Type B pancreatic cell (in vitro differentiated cells): ENCODE measurements at regions not wholly inside any gene's neighbourhood (a gene's known extent, or its start where the extent isn't known, plus 50 kb on each side); places are given as distances from the start of the nearest gene placed in this dataset.

Source experiments
- DNase-seq: peaks from one replicate; pipeline ENCODE4 v3.0.0; 2021; ENCODE audit warnings: mixed read lengths; ENCODE audit not compliant: unreplicated experiment; ENCODE audit errors: extremely low spot score
- H3K27ac Mint-ChIP-seq: 2 replicates; pipeline ENCODE4 v1.8.0; 2021; ENCODE audit warnings: mild to moderate bottlenecking, mixed read lengths
- H3K27me3 Mint-ChIP-seq: 2 replicates; pipeline ENCODE4 v1.8.0; 2021; ENCODE audit warnings: mixed read lengths
- H3K36me3 Mint-ChIP-seq: 2 replicates; pipeline ENCODE4 v1.8.0; 2021; ENCODE audit warnings: mixed read lengths
- H3K4me1 Mint-ChIP-seq: one replicate; pipeline ENCODE4 v1.8.0; 2021; ENCODE audit warnings: mixed read lengths; ENCODE audit not compliant: unreplicated experiment
- H3K4me3 Mint-ChIP-seq: 2 replicates; pipeline ENCODE4 v1.8.0; 2021; ENCODE audit warnings: mild to moderate bottlenecking, mixed read lengths
- H3K9me3 Mint-ChIP-seq: 2 replicates; pipeline ENCODE4 v1.8.0; 2021; ENCODE audit warnings: mixed read lengths
- TF ChIP-seq, protein P1 (sequence below): fragments of 200-600 bp; sonication (generic); conservative IDR thresholded peaks from 2 replicates; pipeline ENCODE4 v1.5.0; 2021; ENCODE audit warnings: antibody characterized with exemption, mild to moderate bottlenecking

DNA sequence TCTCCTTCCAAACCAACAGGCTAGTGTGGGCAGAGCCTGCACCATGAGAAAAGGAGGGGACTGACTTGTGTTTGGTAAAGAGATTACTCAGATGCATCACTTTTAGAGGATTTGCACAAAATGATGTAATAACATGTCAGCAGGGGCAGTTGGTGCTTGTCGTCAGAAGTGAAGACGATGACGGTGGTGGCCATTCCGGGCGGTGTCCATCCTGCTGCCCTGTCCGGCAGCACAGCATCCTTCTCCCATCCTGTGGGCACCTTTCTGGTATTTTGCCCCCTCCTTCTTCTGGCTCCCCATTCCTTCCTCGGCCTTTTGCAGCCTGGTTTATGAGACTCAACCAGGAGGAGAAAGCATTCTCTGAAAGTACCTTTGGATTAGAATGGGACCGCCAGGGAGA is 160.1 kb downstream of the TEX29 start:
- H3K4me3 Mint-ChIP-seq: no peak overlapping the region
- peaks cover 22% of the 10 kb centered on the region for H3K27me3 Mint-ChIP-seq
- no peak overlapping the region for H3K27ac Mint-ChIP-seq
- TF ChIP-seq, protein P1, sequence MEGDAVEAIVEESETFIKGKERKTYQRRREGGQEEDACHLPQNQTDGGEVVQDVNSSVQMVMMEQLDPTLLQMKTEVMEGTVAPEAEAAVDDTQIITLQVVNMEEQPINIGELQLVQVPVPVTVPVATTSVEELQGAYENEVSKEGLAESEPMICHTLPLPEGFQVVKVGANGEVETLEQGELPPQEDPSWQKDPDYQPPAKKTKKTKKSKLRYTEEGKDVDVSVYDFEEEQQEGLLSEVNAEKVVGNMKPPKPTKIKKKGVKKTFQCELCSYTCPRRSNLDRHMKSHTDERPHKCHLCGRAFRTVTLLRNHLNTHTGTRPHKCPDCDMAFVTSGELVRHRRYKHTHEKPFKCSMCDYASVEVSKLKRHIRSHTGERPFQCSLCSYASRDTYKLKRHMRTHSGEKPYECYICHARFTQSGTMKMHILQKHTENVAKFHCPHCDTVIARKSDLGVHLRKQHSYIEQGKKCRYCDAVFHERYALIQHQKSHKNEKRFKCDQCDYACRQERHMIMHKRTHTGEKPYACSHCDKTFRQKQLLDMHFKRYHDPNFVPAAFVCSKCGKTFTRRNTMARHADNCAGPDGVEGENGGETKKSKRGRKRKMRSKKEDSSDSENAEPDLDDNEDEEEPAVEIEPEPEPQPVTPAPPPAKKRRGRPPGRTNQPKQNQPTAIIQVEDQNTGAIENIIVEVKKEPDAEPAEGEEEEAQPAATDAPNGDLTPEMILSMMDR: no peak
- no peaks in the 10 kb centered on the region for H3K36me3 Mint-ChIP-seq
- H3K4me1 Mint-ChIP-seq: no peaks in the 10 kb centered on the region
- DNase-seq: peak; percentile 47
- H3K9me3 Mint-ChIP-seq: no peaks in the 10 kb centered on the region

DNA sequence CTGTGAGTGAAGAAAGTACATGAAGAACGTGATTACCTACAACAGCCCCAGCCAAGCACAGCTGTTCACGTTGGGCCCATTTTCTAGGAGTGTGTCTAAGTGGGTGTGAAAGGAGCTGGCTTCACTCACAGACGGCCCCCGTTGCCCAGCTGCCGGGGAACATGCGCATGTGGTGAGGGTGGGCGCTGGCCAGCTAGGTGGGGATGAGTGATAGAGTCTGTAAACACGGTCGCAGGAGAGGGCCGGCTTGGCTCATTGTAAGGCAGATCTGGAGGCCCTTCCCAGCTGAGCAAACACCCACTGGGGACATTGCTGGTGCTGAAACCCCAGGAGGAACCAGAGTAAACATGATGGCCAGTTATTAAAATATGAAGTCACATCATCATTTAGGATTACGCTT is 160.5 kb downstream of the TEX29 start:
- peak; percentile 43 for DNase-seq
- peaks cover 18% of the 10 kb centered on the region for H3K27me3 Mint-ChIP-seq
- H3K36me3 Mint-ChIP-seq: no peaks in the 10 kb centered on the region
- H3K4me3 Mint-ChIP-seq: no peak overlapping the region
- no peaks in the 10 kb centered on the region for H3K4me1 Mint-ChIP-seq
- H3K9me3 Mint-ChIP-seq: no peaks in the 10 kb centered on the region
- TF ChIP-seq, protein P1: no peak
- no peak overlapping the region for H3K27ac Mint-ChIP-seq

GRCh38 chr13:111482126-111482525 is 161.7 kb downstream of the TEX29 start:
- no peaks in the 10 kb centered on the region for H3K9me3 Mint-ChIP-seq
- no peaks in the 10 kb centered on the region for H3K4me1 Mint-ChIP-seq
- peaks cover 18% of the 10 kb centered on the region for H3K27me3 Mint-ChIP-seq
- no peak overlapping the region for H3K4me3 Mint-ChIP-seq
- TF ChIP-seq, protein P1: no peak
- H3K27ac Mint-ChIP-seq: no peak overlapping the region
- H3K36me3 Mint-ChIP-seq: no peaks in the 10 kb centered on the region
- DNase-seq: no peak

DNA sequence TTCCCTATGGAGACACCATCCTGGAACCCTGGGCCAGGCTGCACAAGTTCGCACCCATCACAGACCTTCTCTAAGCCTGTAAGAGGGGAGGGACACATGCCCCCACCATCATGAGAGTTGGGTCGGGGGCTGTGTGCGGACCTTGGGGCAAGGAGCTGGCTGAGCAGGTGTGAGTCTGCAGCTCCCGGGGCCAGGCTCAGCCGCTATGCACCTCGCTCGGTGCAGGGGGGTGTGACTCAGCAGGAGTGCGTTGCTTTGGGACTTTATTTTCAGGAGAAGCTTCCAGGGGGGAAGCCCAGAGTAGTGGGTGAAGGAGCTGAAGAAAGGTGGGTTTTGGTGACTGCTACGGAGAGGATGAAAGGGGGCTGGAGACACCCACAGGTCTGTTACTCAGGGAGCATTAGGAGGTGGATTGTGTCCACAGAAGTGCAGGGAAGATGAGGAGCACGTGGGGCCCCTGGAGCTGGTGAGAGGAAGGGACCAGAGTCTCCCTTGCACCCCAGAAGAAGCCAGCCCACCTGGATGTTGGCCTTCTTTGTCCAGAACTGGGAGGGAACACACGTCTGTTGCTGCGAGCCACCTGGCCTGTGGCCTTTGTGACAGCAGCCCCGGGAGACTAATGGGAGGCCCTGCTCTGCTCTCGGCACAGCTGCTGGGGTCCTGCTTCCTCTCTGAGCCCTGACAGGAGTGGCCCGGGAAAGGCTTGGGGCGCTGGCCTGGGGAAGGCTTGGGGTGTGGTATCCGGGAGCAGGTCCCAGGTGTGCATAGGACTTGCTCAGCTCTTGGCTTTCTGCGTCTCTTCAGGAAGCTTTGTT is 162.6 kb downstream of the TEX29 start:
- Mint-ChIP-seq H3K4me1 (no peaks in the 10 kb centered on the region), H3K36me3 (no peaks in the 10 kb centered on the region), H3K9me3 (no peaks in the 10 kb centered on the region), H3K27me3 (peaks cover 18% of the 10 kb centered on the region), H3K27ac (no peak overlapping the region), H3K4me3 (no peak overlapping the region)
- peak; percentile 36 for DNase-seq
- TF ChIP-seq, protein P1: no peak

GRCh38 chr13:111483621-111483987 is 163.2 kb downstream of the TEX29 start:
- H3K36me3 Mint-ChIP-seq: no peaks in the 10 kb centered on the region
- H3K27me3 Mint-ChIP-seq: peaks cover 16% of the 10 kb centered on the region
- H3K4me1 Mint-ChIP-seq: no peaks in the 10 kb centered on the region
- peak; percentile 39 for DNase-seq
- TF ChIP-seq, protein P1: no peak
- H3K4me3 Mint-ChIP-seq: no peak overlapping the region
- no peaks in the 10 kb centered on the region for H3K9me3 Mint-ChIP-seq
- no peak overlapping the region for H3K27ac Mint-ChIP-seq
